ENCODE measurements at regions not wholly inside any gene's neighbourhood (a gene's known extent, or its start where the extent isn't known, plus 50 kb on each side); places are given as distances from the start of the nearest gene placed in this dataset.

DNA sequence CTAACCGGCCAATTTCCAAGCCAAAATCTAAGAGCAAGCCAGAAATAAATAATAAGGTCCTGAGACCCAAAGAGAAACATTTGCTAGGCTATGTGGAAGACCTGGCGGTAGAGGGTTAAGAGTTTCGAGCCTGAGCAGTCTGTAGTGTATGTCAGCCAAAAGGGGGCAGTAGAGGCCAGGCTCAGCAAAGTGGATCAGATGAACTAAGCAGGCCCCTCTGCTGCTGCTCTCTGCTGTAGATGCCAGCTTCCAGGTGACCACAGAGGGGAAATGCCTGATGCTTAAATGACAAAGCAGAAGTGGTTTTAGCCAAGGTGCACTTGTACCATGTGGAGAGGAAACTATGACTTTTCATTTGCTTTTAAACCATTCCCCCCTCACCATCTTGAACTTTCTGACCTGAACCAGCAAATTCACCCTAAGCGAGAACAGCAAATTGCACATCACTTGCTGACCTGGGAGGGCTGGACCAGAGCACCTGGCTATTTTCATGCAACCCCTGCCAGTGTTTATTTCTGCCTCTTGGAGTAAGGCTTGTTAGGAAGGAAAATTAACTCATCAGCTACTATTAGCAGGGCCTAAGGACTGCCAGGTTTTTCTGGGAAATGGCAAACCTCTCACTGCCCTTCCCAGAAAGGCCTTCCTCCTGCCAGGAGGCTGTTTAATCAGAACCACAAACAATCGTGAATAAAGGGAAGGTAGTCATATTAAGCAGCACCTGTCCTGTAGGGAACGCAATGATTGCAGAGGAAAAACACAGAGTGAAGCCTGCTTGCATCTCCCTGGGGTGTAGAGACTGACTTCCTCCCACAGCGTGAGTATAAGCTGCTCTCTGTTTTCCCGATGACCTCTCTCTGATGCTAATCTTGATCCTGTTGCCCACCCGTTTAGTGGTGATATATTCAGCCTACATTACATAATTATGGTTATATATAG lies 818.2 kb downstream of the TLR4 start:
- Histone ChIP-seq H3K4me3 (ENCODE audit: low read depth, low read length) (no peak overlapping the region), H3K9me3 (ENCODE audit: control insufficient read depth, insufficient read depth, low read depth, low read length) (no peaks in the 10 kb centered on the region), H3K4me1 (ENCODE audit: control insufficient read depth, insufficient read depth, low read length) (no peaks in the 10 kb centered on the region), H3K36me3 (ENCODE audit: control insufficient read depth in 2 of 2, insufficient read depth in 1 of 2, low read length in 2 of 2) (no peaks in the 10 kb centered on the region), H3K27ac (ENCODE audit: extremely low read depth, low read depth, low read length) (no peak overlapping the region)
- CTCF ChIA-PET: interaction anchor here (1.2 kb wide), 1 partner anchor 767 kb away, joined by 4 read pairs; no protein-coding TSS in a partner anchor
- POLR2A ChIA-PET: no interaction called here
- no peak for TF ChIP-seq ZNF792 (tag by site-specific recombination; IDR thresholded peaks at IDR 0.05)
- TF ChIP-seq ZNF654 (tag by site-specific recombination; IDR thresholded peaks at IDR 0.05; ENCODE audit: low read depth): peak; percentile 32; the same call in 1 of the 2 replicates

DNA sequence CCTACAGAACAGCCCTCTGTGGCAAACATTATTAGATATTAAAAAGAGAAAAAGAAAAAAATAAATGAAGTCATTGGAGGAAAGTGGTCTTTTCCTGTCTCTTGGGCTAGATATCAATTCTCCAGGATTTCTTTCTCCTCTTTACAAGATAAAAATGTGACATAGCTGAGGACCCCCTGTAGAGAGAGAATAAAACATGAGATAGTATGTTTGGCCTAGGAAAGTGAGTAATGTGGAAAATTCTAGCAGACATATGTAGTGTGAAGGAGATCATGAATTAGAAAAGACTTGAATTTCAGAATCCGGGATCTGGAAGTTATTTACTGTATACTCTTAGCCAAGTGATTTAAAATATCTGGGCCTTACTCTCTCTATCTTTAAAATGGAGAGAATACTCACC lies 823.1 kb downstream of the TLR4 start:
- H3K36me3 ChIP-seq (ENCODE audit: control insufficient read depth in 2 of 2, insufficient read depth in 1 of 2, low read length in 2 of 2): no peaks in the 10 kb centered on the region
- H3K4me3 ChIP-seq (ENCODE audit: low read depth, low read length): no peak overlapping the region
- ChIA-PET POLR2A (no interaction called here), CTCF (no interaction called here)
- TF ChIP-seq BCL11A (tag by site-specific recombination; IDR thresholded peaks at IDR 0.05; ENCODE audit: low read depth) (no peak), GFI1B (tag by site-specific recombination; IDR thresholded peaks at IDR 0.05) (no peak), ZNF544 (tag by site-specific recombination; IDR thresholded peaks at IDR 0.05) (no peak)
- H3K9me3 ChIP-seq (ENCODE audit: control insufficient read depth, insufficient read depth, low read depth, low read length): no peaks in the 10 kb centered on the region
- no peaks in the 10 kb centered on the region for H3K4me1 ChIP-seq (ENCODE audit: control insufficient read depth, insufficient read depth, low read length)
- H3K27ac ChIP-seq (ENCODE audit: extremely low read depth, low read depth, low read length): no peak overlapping the region

DNA sequence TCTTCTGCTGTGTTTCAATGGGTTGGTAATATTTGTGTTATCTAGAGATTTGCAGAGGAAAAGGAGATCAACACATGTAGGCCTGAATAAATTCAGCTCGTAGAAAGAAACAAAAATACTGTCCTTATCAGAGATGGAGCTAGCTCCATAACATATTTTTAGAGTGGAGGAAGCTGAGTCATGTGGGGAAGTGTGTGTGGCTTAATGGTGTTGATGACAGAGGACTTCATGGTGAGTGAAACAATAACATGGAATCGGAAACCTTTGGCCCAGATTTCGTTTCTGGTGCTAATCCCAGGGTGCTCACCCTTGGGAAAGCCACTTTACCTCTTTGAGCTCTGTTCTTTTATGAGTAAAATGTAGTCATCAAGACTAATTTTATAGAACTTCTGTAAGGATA lies 825.0 kb downstream of the TLR4 start:
- Histone ChIP-seq H3K36me3 (ENCODE audit: control insufficient read depth in 2 of 2, insufficient read depth in 1 of 2, low read length in 2 of 2) (no peaks in the 10 kb centered on the region), H3K4me1 (ENCODE audit: control insufficient read depth, insufficient read depth, low read length) (no peaks in the 10 kb centered on the region), H3K4me3 (ENCODE audit: low read depth, low read length) (no peak overlapping the region), H3K9me3 (ENCODE audit: control insufficient read depth, insufficient read depth, low read depth, low read length) (no peaks in the 10 kb centered on the region), H3K27ac (ENCODE audit: extremely low read depth, low read depth, low read length) (no peak overlapping the region)
- TF ChIP-seq ZNF239 (tag by site-specific recombination; IDR thresholded peaks at IDR 0.05) (no peak), ZNF37A (tag by site-specific recombination; IDR thresholded peaks at IDR 0.05) (no peak), ZNF266 (tag by site-specific recombination; IDR thresholded peaks at IDR 0.05; ENCODE audit: low read depth) (no peak), ZNF112 (tag by site-specific recombination; IDR thresholded peaks at IDR 0.05) (no peak), OVOL3 (tag by site-specific recombination; IDR thresholded peaks at IDR 0.05) (no peak), ZBTB48 (tag by site-specific recombination; IDR thresholded peaks at IDR 0.05) (no peak), ZNF558 (tag by site-specific recombination; IDR thresholded peaks at IDR 0.05) (no peak), ZNF132 (tag by site-specific recombination; IDR thresholded peaks at IDR 0.05; ENCODE audit: borderline replicate concordance) (no peak), ZFP37 (tag by site-specific recombination; IDR thresholded peaks at IDR 0.05) (no peak), ZNF155 (tag by site-specific recombination; IDR thresholded peaks at IDR 0.05) (no peak), ZNF169 (tag by site-specific recombination; IDR thresholded peaks at IDR 0.05) (no peak), SCRT1 (tag by site-specific recombination; IDR thresholded peaks at IDR 0.05; ENCODE audit: borderline replicate concordance) (no peak)
- TF ChIP-seq, protein P1, sequence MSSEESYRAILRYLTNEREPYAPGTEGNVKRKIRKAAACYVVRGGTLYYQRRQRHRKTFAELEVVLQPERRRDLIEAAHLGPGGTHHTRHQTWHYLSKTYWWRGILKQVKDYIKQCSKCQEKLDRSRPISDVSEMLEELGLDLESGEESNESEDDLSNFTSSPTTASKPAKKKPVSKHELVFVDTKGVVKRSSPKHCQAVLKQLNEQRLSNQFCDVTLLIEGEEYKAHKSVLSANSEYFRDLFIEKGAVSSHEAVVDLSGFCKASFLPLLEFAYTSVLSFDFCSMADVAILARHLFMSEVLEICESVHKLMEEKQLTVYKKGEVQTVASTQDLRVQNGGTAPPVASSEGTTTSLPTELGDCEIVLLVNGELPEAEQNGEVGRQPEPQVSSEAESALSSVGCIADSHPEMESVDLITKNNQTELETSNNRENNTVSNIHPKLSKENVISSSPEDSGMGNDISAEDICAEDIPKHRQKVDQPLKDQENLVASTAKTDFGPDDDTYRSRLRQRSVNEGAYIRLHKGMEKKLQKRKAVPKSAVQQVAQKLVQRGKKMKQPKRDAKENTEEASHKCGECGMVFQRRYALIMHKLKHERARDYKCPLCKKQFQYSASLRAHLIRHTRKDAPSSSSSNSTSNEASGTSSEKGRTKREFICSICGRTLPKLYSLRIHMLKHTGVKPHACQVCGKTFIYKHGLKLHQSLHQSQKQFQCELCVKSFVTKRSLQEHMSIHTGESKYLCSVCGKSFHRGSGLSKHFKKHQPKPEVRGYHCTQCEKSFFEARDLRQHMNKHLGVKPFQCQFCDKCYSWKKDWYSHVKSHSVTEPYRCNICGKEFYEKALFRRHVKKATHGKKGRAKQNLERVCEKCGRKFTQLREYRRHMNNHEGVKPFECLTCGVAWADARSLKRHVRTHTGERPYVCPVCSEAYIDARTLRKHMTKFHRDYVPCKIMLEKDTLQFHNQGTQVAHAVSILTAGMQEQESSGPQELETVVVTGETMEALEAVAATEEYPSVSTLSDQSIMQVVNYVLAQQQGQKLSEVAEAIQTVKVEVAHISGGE (tag by site-specific recombination; conservative IDR thresholded peaks at IDR 0.05; ENCODE audit: low read depth): no peak
- TF ChIP-seq, protein P2, sequence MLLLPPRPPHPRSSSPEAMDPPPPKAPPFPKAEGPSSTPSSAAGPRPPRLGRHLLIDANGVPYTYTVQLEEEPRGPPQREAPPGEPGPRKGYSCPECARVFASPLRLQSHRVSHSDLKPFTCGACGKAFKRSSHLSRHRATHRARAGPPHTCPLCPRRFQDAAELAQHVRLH (tag by site-specific recombination; IDR thresholded peaks at IDR 0.05): no peak
- TF ChIP-seq, protein P3, sequence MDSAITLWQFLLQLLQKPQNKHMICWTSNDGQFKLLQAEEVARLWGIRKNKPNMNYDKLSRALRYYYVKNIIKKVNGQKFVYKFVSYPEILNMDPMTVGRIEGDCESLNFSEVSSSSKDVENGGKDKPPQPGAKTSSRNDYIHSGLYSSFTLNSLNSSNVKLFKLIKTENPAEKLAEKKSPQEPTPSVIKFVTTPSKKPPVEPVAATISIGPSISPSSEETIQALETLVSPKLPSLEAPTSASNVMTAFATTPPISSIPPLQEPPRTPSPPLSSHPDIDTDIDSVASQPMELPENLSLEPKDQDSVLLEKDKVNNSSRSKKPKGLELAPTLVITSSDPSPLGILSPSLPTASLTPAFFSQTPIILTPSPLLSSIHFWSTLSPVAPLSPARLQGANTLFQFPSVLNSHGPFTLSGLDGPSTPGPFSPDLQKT (IDR thresholded peaks at IDR 0.05; ENCODE audit: borderline replicate concordance, low read depth, low read length): no peak
- ChIA-PET CTCF (no interaction called here), POLR2A (no interaction called here)

Measured in HEK293 (cell line).